ENCODE measurements at regions not wholly inside any gene's neighbourhood (a gene's known extent, or its start where the extent isn't known, plus 50 kb on each side); places are given as distances from the start of the nearest gene placed in this dataset.

DNA sequence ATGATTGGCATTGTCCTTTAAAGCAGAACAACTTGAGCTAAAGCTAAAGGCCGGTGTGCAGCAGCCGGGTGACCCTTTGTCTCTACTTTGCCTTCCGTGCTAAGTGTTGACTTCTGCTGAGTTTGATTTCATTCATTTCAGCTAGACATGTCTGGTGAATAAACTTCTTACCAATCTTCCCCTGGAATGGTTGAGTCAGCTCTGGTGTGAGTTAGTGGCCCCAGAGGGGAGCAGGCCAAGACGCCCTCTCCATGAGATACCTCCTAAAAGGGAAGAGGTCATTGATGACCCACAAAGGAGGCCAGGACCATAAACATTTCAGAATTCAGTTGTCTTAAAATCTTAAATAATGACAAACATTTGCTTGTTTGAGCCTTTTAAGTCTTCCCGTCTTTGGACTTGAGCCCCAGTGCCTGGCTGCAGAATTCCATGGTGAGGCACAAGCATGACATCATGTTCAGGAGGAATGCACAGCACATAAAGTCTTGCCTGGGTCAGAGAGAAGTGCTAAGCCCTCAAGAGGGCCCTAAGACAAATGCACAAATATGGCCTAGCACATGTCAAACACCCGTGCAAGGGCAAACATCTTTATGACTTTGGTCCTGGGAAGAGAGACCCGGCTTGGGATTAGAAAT, 96.3 kb upstream of the NEDD9 start:
- H3K4me3 ChIP-seq, result no peak overlapping the region
- no peaks in the 10 kb centered on the region for H3K27me3 ChIP-seq
- TF ChIP-seq, protein P1, sequence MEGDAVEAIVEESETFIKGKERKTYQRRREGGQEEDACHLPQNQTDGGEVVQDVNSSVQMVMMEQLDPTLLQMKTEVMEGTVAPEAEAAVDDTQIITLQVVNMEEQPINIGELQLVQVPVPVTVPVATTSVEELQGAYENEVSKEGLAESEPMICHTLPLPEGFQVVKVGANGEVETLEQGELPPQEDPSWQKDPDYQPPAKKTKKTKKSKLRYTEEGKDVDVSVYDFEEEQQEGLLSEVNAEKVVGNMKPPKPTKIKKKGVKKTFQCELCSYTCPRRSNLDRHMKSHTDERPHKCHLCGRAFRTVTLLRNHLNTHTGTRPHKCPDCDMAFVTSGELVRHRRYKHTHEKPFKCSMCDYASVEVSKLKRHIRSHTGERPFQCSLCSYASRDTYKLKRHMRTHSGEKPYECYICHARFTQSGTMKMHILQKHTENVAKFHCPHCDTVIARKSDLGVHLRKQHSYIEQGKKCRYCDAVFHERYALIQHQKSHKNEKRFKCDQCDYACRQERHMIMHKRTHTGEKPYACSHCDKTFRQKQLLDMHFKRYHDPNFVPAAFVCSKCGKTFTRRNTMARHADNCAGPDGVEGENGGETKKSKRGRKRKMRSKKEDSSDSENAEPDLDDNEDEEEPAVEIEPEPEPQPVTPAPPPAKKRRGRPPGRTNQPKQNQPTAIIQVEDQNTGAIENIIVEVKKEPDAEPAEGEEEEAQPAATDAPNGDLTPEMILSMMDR (IDR thresholded peaks at IDR 0.05), result no peak
- no peaks in the 10 kb centered on the region for H3K36me3 ChIP-seq
- no peak for DNase-seq (ENCODE audit: low spot score)
- no peaks in the 10 kb centered on the region for H3K9me3 ChIP-seq
- no peak overlapping the region for H3K27ac ChIP-seq
- H3K4me1 ChIP-seq, result no peaks in the 10 kb centered on the region

DNA sequence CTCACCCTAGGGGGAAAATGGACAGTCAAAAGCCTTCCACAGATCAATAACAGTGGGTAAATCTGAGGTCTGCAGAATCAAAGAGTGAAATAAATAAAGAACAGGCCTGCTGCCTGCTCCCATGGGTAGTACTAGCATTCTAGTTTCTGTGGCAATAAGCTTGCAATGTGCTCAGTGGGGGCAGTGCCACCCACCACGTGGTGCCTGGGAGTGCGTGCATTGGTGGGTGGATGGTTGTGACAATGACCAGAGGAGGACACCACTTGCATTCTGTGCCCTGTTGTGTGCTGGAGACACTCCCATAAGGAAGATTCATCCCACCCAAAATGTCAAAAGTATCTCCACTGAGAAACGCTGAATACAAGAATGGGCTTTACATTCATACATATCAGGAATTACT, 95.5 kb upstream of the NEDD9 start:
- no peaks in the 10 kb centered on the region for H3K9me3 ChIP-seq
- TF ChIP-seq, protein P1 (IDR thresholded peaks at IDR 0.05), result no peak

DNA sequence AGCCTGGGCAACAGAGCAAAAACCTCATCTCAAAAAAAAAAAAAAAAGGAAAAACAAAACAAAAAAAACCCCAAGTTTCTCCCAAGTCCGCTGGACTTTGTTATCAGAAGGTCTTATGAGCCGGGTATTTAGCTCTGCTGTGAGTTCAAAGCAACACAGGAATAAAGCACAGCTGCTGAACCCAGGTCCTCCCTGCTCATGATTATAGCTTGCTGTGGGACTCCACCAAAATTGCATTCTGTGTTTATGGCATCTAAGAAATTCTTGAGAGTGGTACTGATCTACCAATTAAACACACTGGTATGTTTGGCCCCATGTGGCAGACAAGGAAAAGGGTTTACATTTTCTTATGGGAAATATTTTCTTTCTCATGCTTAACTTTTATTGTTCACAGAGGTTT, 93.6 kb upstream of the NEDD9 start:
- Histone ChIP-seq H3K27ac (no peak overlapping the region), H3K4me1 (no peaks in the 10 kb centered on the region), H3K9me3 (no peaks in the 10 kb centered on the region), H3K36me3 (no peaks in the 10 kb centered on the region), H3K27me3 (no peaks in the 10 kb centered on the region), H3K4me3 (no peak overlapping the region)
- TF ChIP-seq, protein P1 (IDR thresholded peaks at IDR 0.05), result no peak
- no peak for DNase-seq (ENCODE audit: low spot score)

More for the DNA sequence above, 95.5 kb upstream of the NEDD9 start:
- Histone ChIP-seq H3K27ac (no peak overlapping the region), H3K36me3 (no peaks in the 10 kb centered on the region), H3K4me1 (no peaks in the 10 kb centered on the region), H3K4me3 (no peak overlapping the region), H3K27me3 (no peaks in the 10 kb centered on the region)
- no peak for DNase-seq (ENCODE audit: low spot score)

DNA sequence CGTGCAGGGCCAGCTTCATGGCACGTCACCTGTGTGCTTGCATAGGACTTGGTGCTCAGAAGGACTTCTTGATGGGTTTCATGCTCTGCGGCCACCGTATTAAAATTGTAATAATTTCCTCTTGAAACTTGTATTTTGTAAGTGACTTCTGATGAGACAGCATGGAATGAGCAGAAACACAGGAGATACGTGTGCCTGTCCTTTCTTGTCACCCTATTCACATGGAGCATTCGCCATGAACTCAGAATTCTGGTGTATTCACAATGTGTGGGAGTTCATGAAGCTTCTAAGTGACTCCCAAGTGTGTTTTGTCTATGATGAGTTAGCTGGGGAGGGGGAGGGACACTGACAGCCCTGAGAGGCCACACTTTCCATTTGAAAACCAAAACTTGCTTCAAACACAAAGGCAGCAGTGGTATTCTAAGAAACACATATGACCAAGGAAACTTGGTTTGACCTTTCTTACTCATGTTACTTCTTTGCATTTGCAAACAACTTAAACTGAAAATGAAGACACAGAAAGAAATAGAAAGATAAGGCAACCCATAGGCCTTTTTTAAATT, 92.1 kb upstream of the NEDD9 start:
- H3K9me3 ChIP-seq, result no peaks in the 10 kb centered on the region
- H3K27ac ChIP-seq, result no peak overlapping the region
- DNase-seq (ENCODE audit: low spot score), result no peak
- no peaks in the 10 kb centered on the region for H3K4me1 ChIP-seq
- no peaks in the 10 kb centered on the region for H3K27me3 ChIP-seq
- TF ChIP-seq, protein P1 (IDR thresholded peaks at IDR 0.05), result no peak
- no peak overlapping the region for H3K4me3 ChIP-seq
- no peaks in the 10 kb centered on the region for H3K36me3 ChIP-seq

DNA sequence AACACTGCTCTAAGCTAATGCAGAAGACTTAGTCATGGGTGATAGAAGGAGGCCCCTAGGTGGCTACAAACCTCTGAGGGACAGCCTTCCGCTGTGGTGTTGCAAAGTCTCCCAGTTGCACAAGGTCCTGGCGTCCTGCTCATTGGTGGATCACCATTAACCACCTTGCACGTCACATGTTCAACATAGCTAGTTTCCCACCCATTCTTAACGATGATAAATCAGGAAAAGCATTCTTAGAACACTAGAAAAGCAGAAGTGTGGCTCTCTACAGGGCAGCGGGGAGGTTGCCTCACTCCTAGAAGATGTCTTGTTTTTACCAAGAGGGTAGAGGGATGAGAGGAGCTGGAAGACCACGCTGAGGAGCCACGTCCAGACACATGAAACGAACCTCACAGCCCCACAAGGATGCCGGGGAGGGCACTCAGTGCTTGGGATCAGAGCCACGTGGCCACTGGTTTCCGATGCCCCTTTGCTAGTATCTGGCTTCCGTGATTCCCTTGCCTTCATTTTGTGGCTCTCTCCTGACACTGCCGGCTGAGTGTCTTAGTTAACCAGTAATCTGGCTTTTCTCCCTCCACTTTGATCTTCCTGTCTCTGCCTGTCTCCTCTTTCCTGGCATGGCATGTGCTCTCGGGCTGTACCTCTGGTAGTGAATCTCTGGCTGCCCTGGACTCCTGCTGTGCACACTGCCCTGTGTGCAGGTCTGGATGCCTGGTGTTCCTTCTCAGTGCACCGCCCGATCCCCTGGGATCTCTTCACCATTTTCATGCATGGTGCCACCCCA, 91.4 kb upstream of the NEDD9 start:
- H3K4me3 ChIP-seq, result no peak overlapping the region
- peak; percentile 73 for DNase-seq (ENCODE audit: low spot score)
- no peaks in the 10 kb centered on the region for H3K36me3 ChIP-seq
- H3K9me3 ChIP-seq, result no peaks in the 10 kb centered on the region
- H3K27me3 ChIP-seq, result no peaks in the 10 kb centered on the region
- H3K27ac ChIP-seq, result no peak overlapping the region
- TF ChIP-seq, protein P1 (IDR thresholded peaks at IDR 0.05), result no peak
- peaks cover 0 to 4% of the 10 kb centered on the region in 2 donors for H3K4me1 ChIP-seq

All from right atrium auricular region (tissue), 2 donors.